BJ (cell line): ENCODE measurements at regions not wholly inside any gene's neighbourhood (a gene's known extent, or its start where the extent isn't known, plus 50 kb on each side); places are given as distances from the start of the nearest gene placed in this dataset.

Source experiments
- CTCF ChIA-PET: fragments of 350-600 bp; formaldehyde crosslinking; extraction: SDS; loops from one replicate; lab custom pipeline; 2021; ENCODE audit warnings: antibody characterized with exemption, inconsistent platforms; lab: Yijun Ruan, JAX
- POLR2A ChIA-PET: fragments of 300-600 bp; sonication (Branson Sonifier 250); formaldehyde crosslinking; extraction: SDS; loops from one replicate; lab custom pipeline; 2021; ENCODE audit warnings: antibody characterized with exemption; lab: Charles Lee
- DNase-seq: peaks from one replicate; pipeline ENCODE4 v3.0.0-alpha.2; 2011; ENCODE audit warnings: low read depth
- H3K27me3 ChIP-seq: 2 replicates; pipeline ENCODE4 v1.6.0; 2011; ENCODE audit warnings: low read length; ENCODE audit not compliant: control insufficient read depth, insufficient read depth
- H3K36me3 ChIP-seq: 2 replicates; pipeline ENCODE4 v1.5.1; 2011; ENCODE audit warnings: low read length; ENCODE audit not compliant: control insufficient read depth, insufficient read depth
- H3K4me3 ChIP-seq: 2 replicates; pipeline ENCODE4 v1.5.1; 2011; ENCODE audit warnings: low read depth, mild to moderate bottlenecking, control low read depth, low read length
- CTCF ChIP-seq: IDR thresholded peaks from 2 replicates; pipeline ENCODE4 v1.5.1; 2011; ENCODE audit warnings: low read depth, mild to moderate bottlenecking, control low read depth, inconsistent platforms, low read length, moderate library complexity; ENCODE audit not compliant: insufficient read depth

- TF ChIP-seq CTCF = no peak
- Histone ChIP-seq H3K4me3 (no peak overlapping the region), H3K36me3 (no peaks in the 10 kb centered on the region), H3K27me3 (peaks cover 12% of the 10 kb centered on the region)
- ChIA-PET CTCF (no interaction called here), POLR2A (no interaction called here)
- no peak for DNase-seq
These were observed 64.7 kb upstream of the GATA5 start for GRCh38 chr20:62540504-62540903.

- no peak for TF ChIP-seq CTCF
- no peaks in the 10 kb centered on the region for H3K36me3 ChIP-seq
- ChIA-PET POLR2A (no interaction called here), CTCF (no interaction called here)
- H3K4me3 ChIP-seq = no peak overlapping the region
- DNase-seq = no peak
- H3K27me3 ChIP-seq = peaks cover 12% of the 10 kb centered on the region
These were observed 67.1 kb upstream of the GATA5 start for GRCh38 chr20:62542862-62543261.

- H3K36me3 ChIP-seq = no peaks in the 10 kb centered on the region
- CTCF ChIA-PET = interaction anchor here (1.6 kb wide), 1 partner anchor 10 kb away, joined by 5 read pairs; no protein-coding TSS in a partner anchor
- H3K4me3 ChIP-seq = no peak overlapping the region
- no peak for DNase-seq
- peaks cover 14% of the 10 kb centered on the region for H3K27me3 ChIP-seq
- POLR2A ChIA-PET = no interaction called here
- TF ChIP-seq CTCF = no peak
These were observed 67.9 kb upstream of the GATA5 start for GRCh38 chr20:62543470-62544302.

- peaks cover 17% of the 10 kb centered on the region for H3K27me3 ChIP-seq
- ChIA-PET POLR2A (no interaction called here), CTCF (interaction anchor here (1.6 kb wide), 1 partner anchor 9 kb away, joined by 5 read pairs; no protein-coding TSS in a partner anchor)
- H3K4me3 ChIP-seq = no peak overlapping the region
- no peaks in the 10 kb centered on the region for H3K36me3 ChIP-seq
- DNase-seq = no peak
- no peak for TF ChIP-seq CTCF
These were observed 68.8 kb upstream of the GATA5 start for GRCh38 chr20:62544505-62545055.

GRCh38 chr20:62545271-62545670, 69.5 kb upstream of the GATA5 start:
- POLR2A ChIA-PET = no interaction called here
- CTCF ChIA-PET = interaction anchor here (0.7 kb wide), 1 partner anchor 44 kb away, joined by 3 read pairs; no protein-coding TSS in a partner anchor
- H3K27me3 ChIP-seq = peaks cover 19% of the 10 kb centered on the region

More at GRCh38 chr20:62545271-62545670, 69.5 kb upstream of the GATA5 start:
- H3K36me3 ChIP-seq = no peaks in the 10 kb centered on the region
- no peak for TF ChIP-seq CTCF
- DNase-seq = no peak
- no peak overlapping the region for H3K4me3 ChIP-seq
